Progenitor cell of endocrine pancreas (in vitro differentiated cells): ENCODE measurements at regions not wholly inside any gene's neighbourhood (a gene's known extent, or its start where the extent isn't known, plus 50 kb on each side); places are given as distances from the start of the nearest gene placed in this dataset.

Source experiments
- DNase-seq: peaks from one replicate; pipeline ENCODE4 v3.0.0; 2021; ENCODE audit warnings: low spot score; ENCODE audit not compliant: unreplicated experiment
- H3K27ac Mint-ChIP-seq: 2 replicates; pipeline ENCODE4 v1.8.0; 2021; ENCODE audit warnings: mild to moderate bottlenecking, moderate library complexity, mixed read lengths
- H3K27me3 Mint-ChIP-seq: 2 replicates; pipeline ENCODE4 v1.8.0; 2021; ENCODE audit warnings: mixed read lengths
- H3K36me3 Mint-ChIP-seq: 2 replicates; pipeline ENCODE4 v1.8.0; 2022; ENCODE audit warnings: mixed read lengths; ENCODE audit not compliant: insufficient read depth
- H3K4me1 Mint-ChIP-seq: 2 replicates; pipeline ENCODE4 v1.8.0; 2021; ENCODE audit warnings: low read depth, mixed read lengths
- H3K4me3 Mint-ChIP-seq: 2 replicates; pipeline ENCODE4 v1.8.0; 2021; ENCODE audit warnings: low read depth, mild to moderate bottlenecking, moderate library complexity, mixed read lengths
- H3K9me3 Mint-ChIP-seq: 2 replicates; pipeline ENCODE4 v1.8.0; 2021; ENCODE audit warnings: low read depth, mixed read lengths
- TF ChIP-seq, protein P1 (sequence below): fragments of 200-600 bp; sonication (generic); IDR thresholded peaks from one replicate; pipeline ENCODE4 v1.5.0; 2021; ENCODE audit warnings: antibody characterized with exemption, mild to moderate bottlenecking; ENCODE audit not compliant: unreplicated experiment

DNA sequence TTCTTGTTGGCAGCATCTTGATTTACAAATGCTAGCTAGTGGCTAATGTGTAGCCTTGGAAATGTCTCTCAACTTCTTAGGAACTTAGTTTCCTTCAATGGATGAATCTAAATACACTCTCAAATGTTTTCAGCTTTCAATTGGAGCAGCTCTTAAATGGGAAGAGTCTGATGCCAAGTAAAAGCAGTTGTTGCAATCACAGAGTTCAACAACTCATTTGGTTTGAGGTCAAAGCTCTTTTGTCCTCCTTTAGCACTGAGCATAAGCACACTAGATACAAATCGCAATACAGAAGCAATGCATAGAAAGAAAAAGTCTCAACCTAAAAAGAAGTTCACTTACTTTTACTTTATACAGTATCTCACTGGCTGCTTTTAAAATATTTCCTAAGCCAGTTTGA is 986.1 kb upstream of the FLRT2 start:
- DNase-seq = no peak
- Mint-ChIP-seq H3K27ac (no peak overlapping the region), H3K36me3 (no peaks in the 10 kb centered on the region), H3K9me3 (no peaks in the 10 kb centered on the region), H3K27me3 (peaks cover 1% of the 10 kb centered on the region), H3K4me3 (no peak overlapping the region), H3K4me1 (no peaks in the 10 kb centered on the region)
- TF ChIP-seq, protein P1, sequence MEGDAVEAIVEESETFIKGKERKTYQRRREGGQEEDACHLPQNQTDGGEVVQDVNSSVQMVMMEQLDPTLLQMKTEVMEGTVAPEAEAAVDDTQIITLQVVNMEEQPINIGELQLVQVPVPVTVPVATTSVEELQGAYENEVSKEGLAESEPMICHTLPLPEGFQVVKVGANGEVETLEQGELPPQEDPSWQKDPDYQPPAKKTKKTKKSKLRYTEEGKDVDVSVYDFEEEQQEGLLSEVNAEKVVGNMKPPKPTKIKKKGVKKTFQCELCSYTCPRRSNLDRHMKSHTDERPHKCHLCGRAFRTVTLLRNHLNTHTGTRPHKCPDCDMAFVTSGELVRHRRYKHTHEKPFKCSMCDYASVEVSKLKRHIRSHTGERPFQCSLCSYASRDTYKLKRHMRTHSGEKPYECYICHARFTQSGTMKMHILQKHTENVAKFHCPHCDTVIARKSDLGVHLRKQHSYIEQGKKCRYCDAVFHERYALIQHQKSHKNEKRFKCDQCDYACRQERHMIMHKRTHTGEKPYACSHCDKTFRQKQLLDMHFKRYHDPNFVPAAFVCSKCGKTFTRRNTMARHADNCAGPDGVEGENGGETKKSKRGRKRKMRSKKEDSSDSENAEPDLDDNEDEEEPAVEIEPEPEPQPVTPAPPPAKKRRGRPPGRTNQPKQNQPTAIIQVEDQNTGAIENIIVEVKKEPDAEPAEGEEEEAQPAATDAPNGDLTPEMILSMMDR = no peak

DNA sequence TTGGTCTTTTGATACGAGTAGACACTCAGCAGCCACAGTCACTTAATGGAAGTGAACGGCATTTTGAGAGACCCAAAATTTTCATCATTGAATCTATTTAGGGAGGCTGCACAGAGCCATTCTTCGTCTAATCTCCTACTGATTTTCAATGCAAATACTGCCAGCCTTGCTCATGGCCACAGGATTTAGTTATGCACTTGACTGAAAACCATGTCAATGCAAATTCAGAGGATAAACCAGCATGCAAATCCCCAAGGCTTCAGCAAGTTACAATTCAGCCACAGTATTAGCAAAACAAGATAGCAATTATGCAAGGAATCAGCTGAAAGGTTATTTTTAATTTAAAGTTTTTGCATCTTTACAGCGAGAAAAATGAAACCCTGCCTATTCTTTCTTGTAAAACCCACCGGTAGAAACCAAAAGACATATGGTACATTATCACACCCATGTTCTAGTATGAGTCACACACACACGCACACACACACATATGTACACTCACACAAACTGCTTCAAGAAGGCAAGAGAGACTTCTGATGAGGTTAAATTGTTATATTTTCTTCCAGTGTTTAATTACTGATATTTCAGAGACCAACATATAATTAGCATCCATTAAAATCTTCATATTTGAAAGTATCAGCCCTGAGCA is 985.3 kb upstream of the FLRT2 start:
- Mint-ChIP-seq H3K4me1 (no peaks in the 10 kb centered on the region), H3K9me3 (no peaks in the 10 kb centered on the region), H3K27me3 (peaks cover 2% of the 10 kb centered on the region), H3K4me3 (no peak overlapping the region), H3K27ac (no peak overlapping the region), H3K36me3 (no peaks in the 10 kb centered on the region)
- DNase-seq = no peak
- TF ChIP-seq, protein P1 = no peak

- Mint-ChIP-seq H3K27ac (no peak overlapping the region), H3K4me3 (no peak overlapping the region), H3K4me1 (no peaks in the 10 kb centered on the region), H3K36me3 (no peaks in the 10 kb centered on the region), H3K27me3 (peaks cover 2% of the 10 kb centered on the region), H3K9me3 (no peaks in the 10 kb centered on the region)
- TF ChIP-seq, protein P1 = no peak
- no peak for DNase-seq
Observed at GRCh38 chr14:84546236-84546635, 983.7 kb upstream of the FLRT2 start.

DNA sequence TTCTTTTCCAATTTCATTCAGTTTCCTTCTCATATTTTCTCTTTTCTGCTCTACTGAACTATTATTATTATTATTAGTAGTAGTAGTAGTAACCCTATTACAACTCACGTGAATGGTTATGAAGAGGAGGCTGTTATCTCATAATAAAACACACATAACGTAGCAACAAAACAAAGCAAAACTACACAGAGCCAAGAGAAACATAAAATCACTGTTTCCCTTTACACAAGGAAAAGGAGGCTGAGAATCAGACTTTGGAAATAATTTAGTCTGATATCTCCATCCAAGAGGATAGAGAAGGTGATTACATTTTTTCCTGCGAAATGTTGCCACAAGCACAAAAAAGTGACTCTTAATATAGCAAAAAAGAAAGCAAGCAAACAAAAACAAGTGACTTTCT is 975.8 kb upstream of the FLRT2 start:
- DNase-seq = no peak
- no peaks in the 10 kb centered on the region for H3K27me3 Mint-ChIP-seq
- H3K27ac Mint-ChIP-seq = no peak overlapping the region

DNA sequence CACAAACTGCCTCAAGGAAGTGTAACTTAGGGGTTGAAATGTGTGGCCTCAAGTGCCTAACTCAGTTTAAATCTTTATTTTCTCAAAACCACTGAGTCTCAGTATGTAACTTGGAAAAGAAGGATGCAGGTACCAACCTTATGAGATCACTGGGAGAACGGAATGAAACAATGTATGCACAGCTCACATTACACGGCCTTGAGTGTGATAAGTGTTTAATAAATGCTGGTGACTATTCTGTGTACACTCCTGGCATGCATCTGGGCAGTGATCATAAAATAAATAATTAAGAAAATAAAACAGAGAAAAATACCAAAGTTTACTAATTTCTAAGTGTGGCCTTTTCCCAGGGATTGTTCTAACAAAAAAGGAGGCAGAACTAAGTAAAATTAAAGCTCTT is 974.5 kb upstream of the FLRT2 start:
- DNase-seq = no peak
- Mint-ChIP-seq H3K9me3 (peaks cover 11% of the 10 kb centered on the region), H3K27me3 (no peaks in the 10 kb centered on the region), H3K27ac (no peak overlapping the region), H3K4me1 (no peaks in the 10 kb centered on the region), H3K4me3 (no peak overlapping the region), H3K36me3 (no peaks in the 10 kb centered on the region)
- TF ChIP-seq, protein P1 = no peak

More for the DNA sequence above, 975.8 kb upstream of the FLRT2 start:
- no peaks in the 10 kb centered on the region for H3K4me1 Mint-ChIP-seq
- TF ChIP-seq, protein P1 = no peak
- H3K9me3 Mint-ChIP-seq = peaks cover 11% of the 10 kb centered on the region
- H3K36me3 Mint-ChIP-seq = no peaks in the 10 kb centered on the region
- no peak overlapping the region for H3K4me3 Mint-ChIP-seq
